HG03060 (cell line): ENCODE measurements at regions not wholly inside any gene's neighbourhood (a gene's known extent, or its start where the extent isn't known, plus 50 kb on each side); places are given as distances from the start of the nearest gene placed in this dataset.

Experiments used
- ATAC-seq: cut with Tn5 transposase; IDR thresholded peaks from one replicate; pipeline ENCODE4 v1.9.1; 2021; ENCODE audit warnings: low read depth, moderate number of reproducible peaks; ENCODE audit not compliant: unreplicated experiment

DNA sequence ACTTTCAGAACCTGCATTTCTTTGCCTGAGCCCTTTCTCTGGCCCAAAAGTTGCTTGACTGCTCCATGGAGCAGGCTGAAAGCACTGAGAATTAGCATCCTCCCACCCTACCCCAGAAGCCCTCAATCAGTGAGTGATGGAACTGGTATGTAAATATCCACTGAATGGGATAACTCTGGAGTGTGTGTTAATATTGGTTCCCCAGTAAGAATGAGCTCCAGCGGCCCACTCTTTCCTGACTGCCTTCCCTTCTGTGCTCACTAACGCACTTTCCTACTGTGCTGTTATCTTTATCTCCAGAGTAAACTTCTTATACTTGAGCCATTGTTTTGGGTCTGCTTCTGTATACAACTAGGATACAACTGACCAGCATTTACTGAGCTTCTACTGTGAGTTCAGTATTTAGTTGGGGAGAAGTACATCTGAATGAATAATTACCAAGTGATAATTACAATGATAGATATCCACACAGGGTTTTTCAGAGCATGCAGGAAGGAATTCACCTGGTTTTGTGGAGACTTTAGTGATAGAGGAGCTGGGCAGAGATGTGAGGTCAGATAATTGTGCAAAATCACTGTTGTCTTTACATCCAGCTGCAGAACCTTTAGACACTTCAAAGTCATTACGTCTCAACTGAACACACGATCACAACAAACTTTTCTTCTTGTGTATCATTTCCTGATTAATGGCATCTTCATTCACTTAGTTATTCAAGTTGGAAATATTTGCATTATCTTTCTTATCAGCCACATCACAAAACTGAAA, 149.2 kb upstream of the BTG1 start:
- no peak for ATAC-seq

- no peak for ATAC-seq
These were observed 146.4 kb upstream of the BTG1 start for GRCh38 chr12:92292016-92292415.

- ATAC-seq, result no peak
These were observed 145.2 kb upstream of the BTG1 start for GRCh38 chr12:92290886-92291285.

- no peak for ATAC-seq
These were observed 144.7 kb upstream of the BTG1 start for GRCh38 chr12:92290350-92290695.

DNA sequence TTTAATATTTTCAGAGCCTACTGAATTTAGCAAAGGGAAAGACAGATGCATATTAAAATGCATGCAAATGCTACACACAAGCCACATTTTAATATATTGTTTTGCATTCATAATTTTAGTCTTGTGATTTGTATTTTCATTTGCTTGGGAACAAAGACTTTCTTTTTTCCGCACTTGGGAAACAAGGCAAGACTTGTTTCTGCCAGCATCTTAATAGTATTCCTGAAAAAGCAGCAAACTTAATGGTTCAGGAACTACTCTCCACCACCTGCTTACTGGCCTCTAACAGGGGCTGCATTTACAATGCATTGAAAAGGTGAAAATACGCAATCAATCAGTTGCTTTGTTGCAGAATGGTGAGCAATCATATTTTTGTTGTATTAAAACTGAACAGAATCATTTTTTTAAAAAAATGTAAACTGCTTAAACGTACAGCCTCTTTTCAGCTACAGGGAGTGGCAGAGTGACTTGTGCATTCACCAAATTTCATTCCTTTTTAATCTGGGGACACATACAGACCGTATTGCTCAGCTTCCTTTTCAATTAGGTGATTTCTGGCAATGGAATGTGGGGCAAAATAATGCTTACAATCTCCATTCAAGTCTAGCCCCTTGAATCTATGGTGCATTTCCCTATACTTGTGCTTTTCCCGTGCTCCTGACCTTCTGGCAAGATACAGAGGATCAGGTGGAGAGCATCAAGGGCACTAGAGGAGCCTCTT, 144.1 kb upstream of the BTG1 start:
- ATAC-seq, result no peak

- ATAC-seq, result no peak
These were observed 142.9 kb upstream of the BTG1 start for GRCh38 chr12:92288561-92288960.

GRCh38 chr12:92278378-92278828, 132.8 kb upstream of the BTG1 start:
- ATAC-seq, result no peak

- ATAC-seq, result no peak
These were observed 132.1 kb upstream of the BTG1 start for GRCh38 chr12:92277795-92278194.

- ATAC-seq, result no peak
These were observed 130.6 kb upstream of the BTG1 start for GRCh38 chr12:92276276-92276675.

DNA sequence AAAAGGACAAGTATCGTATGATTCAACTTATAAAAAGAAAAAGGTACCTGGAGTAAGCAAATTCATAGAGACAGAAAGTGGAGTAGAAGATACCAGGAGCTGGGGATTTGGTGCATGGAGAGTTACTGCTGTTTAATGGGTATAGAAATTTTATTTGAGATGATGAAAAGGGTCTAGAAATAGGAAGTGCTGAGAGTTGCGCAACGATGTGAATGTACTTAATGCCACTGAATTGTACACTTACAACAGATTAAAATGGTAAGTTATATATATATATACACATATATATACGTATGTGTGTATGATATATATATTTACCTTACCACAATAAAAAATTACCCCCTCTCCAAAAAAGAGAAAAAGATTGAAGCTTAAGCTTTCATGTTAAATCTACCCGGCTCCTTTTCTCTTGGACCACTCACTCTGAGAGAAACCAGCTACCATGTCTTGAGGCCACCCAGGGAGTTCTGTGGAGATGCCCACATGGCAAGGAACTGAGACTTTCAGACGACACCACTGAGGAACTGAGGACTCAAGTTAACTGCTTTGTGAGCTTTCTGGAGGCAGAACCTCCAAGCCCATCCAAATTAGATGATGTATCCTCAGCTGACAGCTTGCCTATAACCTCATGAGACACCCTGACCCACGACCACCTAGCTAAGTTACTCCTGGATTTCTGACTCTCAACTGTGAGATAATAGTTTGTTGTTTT, 130.0 kb upstream of the BTG1 start:
- ATAC-seq, result no peak

DNA sequence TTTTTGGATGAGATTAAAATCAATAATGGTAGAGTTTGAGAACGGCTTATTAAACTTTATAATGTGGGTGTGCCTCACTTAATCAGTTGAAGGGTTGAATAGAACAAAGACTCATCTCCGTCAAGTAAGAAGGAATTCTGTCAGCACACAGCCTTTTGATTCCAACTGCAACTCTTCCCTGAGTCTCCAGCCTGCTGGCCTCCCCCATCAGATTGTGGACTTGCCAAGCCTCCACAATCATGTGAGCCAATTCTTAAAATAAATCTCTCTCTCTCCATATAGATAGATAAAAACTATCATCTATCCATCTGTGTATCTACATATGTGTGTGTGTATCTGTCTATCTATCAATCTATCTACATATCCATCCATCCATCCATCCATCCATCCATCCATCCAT, 127.4 kb upstream of the BTG1 start:
- ATAC-seq, result no peak

GRCh38 chr12:92272061-92272964, 126.7 kb upstream of the BTG1 start:
- no peak for ATAC-seq

DNA sequence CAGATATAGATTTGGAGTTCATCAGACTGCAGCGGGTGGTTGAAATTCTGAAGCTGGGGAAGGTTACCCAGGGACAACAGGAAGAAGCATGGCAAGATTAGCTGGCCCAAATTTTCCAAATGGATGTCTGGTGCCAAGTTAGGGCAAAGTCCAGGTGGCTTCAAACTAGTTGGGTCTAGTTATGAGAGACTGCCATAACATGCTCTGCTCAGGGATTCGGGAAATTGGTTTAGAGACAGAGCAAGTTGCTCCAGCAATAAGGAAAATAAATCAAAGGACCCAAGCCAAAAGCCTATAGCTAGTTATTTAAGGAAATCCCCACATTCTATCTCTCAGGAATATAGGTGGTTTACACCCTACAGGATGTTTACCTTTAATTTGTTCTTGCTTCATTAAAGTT, 125.7 kb upstream of the BTG1 start:
- no peak for ATAC-seq

DNA sequence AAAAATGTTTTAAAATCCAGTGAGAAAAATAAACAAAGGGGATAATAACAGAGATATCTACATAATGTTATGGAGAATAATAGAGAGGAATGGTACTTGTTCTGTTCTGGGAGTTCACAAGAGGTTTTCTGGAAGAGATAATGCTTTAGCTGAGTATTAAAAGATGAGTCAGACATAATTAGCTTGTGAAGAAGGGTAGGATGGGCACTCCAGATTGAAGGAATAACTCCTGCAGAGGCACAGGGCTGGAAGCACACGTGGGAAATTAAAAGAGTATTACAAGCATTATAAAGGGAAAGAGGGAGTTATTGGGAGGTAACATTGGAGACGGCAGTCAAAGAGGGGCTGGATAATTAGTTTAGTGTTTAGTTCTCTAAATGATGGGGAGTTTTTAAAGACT, 124.9 kb upstream of the BTG1 start:
- no peak for ATAC-seq

- no peak for ATAC-seq
These were observed 123.3 kb upstream of the BTG1 start for GRCh38 chr12:92268946-92269345.

- ATAC-seq, result no peak
These were observed 116.0 kb upstream of the BTG1 start for GRCh38 chr12:92261692-92262091.

GRCh38 chr12:92261071-92261470, 115.4 kb upstream of the BTG1 start:
- no peak for ATAC-seq

- no peak for ATAC-seq
These were observed 114.1 kb upstream of the BTG1 start for GRCh38 chr12:92259696-92260251.

GRCh38 chr12:92259291-92259690, 113.6 kb upstream of the BTG1 start:
- ATAC-seq, result no peak

DNA sequence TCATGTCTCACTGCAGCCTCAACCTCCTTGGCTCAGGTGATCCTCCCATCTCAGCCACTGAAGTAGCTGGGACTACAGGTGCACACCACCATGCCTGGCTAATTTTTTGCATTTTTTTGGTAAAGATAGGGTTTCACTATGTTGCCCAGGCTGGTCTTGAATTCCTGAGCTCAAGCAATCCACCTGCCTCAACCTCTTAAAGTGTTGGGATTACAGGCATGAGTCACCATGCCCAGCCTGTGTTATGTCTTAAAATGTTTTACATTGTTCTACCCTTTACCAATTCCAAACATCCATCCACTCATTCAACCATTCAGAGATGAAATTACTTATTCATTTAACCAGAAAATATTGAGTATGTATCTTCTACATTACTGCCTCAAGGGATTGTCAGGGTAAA, 111.6 kb upstream of the BTG1 start:
- no peak for ATAC-seq
